D341Med (cell line): ENCODE measurements at regions not wholly inside any gene's neighbourhood (a gene's known extent, or its start where the extent isn't known, plus 50 kb on each side); places are given as distances from the start of the nearest gene placed in this dataset.
A peak's percentile ranks its signal among the peaks of the same experiment; 100 is the strongest.

ENCODE experiments used
- DNase-seq: peaks from one replicate; pipeline ENCODE4 v3.0.0; 2012; ENCODE audit warnings: low spot score

DNA sequence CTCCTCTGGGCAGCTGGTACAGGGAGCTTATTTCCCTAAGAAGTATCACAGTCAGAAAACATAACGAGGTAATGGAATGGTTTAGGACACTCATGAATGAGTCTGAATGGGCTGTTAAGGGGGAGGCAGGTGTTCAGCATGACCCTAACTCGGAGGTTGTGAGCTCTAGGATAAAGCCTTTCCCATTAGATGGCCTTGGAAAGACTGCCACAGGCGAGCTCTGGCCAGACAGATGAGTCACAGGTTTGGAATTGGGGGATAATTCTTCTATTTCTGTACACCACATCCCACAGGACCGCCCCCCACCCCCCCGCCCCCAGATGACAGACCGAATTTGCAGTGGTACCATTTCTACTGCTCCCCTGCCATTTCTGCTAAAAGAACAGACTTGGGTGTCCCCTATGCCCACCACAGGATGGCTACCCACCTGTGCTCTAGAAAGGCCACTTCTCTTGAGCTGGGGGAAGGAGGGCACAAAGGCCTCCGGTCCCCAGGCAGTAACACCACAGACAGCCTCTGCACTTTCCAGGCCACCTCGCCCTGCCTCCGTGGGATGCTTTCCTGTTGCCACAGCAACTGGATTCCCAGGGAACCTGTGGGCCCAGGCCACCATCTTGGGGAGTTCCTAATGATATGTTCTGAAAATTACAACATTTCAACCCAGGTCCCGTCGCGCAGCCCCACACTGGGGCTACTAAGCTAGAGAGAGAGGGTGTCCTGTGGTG is 76.7 kb downstream of the TRIM29 start:
- no peak for DNase-seq

DNA sequence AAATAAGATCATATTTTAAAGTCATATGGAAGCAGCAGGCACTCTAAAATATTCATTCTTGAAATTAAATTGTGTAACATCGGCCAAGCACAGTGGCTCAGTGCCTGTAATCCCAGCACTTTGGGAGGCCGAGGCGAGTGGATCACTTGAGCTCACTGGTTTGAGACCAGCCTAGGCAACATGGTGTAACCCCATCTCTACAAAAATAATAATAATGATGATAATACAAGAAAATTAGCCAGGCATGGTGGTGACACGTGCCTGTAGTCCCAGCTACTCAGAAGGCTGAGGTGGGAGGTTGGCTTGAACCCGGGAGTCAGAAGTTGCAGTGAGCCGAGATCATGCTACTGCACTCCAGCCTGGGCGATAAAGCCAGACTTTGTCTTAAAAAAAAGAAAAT is 77.4 kb downstream of the TRIM29 start:
- no peak for DNase-seq

DNA sequence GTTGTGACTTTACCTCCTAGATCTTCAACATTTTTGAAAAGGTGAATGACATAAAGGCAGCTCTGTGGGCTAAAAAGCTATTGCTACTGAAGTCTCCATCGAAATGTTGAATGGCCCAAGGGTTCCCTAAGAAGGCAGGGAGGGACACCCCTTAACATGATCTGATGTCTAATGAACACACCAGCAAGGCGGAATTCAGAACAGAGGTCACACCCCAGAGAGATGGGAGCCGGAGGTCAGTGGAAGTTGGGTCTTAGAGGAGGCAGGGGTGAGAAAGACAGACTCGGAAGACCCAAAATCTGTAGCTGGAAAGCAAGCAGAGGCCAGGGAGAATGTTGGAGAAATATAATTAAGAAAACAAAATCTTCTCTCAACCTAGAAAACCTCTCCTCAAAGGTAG is 79.0 kb downstream of the TRIM29 start:
- no peak for DNase-seq

DNA sequence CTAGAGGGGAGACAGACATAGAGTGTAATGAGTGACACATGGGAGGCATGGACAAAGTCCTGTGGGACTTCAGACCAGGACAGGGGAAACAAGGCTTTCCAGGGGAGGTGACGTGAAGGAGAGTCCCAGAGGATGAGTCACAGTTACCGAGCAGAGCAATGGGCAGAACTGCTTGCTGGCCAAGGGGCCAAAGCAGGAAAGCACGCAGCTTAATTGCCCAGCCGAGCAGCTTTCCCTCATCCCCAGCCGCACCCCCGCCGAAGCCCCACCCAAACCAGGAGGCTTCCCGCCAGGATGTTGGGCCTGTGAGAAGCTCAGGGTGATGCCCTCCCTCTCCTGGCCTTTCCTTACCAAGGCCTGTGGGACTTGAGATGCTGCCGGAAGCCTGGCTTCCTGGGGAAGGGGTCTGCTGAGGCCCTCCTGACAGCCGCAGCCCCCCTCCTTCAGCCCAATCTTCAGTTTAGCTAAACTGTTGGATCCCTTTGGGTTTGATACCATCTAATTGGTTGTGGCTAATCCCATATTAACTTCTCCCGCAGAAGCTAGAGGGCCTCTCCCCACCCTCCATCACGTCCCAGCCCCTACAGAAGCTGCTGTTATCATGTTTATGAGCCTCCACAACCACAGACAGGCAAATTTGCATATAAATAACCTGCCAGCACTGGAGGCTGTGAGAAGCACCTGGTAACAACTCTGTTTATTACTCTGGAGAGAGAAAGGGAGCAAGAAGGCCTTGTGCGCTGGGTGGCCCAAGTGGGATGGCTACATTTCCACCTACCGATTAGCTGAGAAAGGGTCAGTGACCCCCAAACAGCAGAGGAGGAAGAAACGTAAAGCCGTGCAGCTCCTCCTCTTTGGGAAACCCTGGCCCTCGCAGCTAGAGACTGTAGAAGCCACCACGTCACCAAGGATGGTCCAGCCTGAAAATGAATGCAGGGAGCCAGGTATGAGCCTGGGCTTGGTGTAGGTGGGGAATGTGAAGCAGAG is 80.0 kb downstream of the TRIM29 start:
- DNase-seq = no peak

DNA sequence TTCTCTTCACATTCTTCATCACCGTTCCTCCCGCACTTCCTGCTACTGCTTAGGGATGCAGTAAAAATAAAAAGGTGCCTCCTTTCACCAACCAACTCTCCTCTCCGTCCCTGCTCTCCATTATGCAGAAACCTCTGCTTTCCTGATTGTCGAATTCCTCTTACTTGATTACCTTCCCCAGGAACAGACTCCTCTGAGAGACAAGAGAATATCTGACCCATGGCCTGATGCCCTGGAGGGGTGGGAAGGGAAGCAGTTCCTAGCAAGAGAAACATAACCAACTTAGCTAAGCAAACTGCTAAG is 80.9 kb downstream of the TRIM29 start:
- DNase-seq = no peak

DNA sequence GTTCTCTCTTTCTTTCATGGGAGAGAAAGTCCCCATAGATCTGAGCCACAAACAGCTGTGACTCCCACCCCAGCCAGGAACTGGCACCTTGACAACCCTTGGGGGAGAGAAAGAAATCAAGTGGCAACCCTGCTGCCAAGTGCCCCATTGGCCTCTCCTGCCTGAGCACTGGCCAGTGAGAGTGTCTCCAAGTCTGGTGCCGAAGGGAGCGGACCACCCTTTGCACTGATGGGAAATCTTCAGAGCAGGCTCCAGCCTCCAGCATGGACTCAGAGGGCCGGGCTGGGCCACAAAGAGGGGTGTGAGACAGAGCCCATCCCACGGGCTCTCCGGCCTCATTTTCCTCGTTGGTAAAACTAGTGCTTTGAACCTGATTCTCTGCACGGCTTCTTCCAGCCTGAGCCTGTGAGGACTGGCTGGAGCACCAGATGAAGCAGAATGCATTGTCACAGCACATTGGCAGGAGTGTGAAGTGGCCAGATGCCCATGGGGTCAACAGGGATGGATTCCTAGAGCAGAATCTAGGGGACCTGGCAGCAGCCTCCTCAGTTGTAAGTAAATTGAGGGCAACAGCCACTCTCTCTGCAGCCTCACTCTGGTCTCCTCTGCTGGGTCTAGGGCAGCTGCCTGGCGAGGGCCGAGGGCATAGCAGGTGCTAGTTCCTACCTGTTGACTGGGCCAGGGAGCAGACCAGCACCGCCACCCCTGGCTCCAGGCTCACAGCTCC is 81.4 kb downstream of the TRIM29 start:
- no peak for DNase-seq

DNA sequence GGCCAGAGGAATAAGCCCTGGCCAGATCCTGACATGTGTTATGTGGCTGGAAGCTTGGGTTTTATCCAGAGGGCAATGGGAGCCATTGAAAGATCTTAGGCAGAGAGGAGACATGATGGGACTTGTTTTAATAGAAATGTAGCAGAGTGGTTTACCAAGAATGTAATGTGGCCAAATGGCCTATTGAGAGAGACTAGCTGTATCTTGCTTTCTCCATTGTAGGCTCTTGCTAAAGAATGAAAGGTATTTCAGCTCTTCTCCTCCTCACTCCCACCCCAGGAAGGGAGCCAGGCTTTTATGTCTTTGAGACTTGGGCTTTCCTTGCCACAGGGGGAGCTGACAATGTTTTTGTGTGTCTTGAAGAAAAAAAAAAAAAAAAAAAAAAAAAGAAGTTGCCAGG is 82.3 kb downstream of the TRIM29 start:
- DNase-seq = no peak

DNA sequence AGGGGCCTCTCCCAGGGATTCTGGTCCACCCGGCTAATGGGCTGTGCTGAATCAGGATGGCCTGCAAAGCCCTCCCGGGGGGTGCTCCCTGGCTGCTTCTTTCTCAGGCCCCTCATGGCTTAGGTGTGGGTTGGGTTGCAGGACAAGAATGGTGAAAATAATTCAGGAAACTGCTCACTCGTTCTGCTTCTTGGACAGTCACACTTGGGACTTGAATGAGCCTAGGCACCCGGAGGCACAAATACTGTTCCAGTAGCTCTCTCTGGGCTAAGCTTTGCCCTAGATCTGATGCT is 83.2 kb downstream of the TRIM29 start:
- DNase-seq = no peak

DNA sequence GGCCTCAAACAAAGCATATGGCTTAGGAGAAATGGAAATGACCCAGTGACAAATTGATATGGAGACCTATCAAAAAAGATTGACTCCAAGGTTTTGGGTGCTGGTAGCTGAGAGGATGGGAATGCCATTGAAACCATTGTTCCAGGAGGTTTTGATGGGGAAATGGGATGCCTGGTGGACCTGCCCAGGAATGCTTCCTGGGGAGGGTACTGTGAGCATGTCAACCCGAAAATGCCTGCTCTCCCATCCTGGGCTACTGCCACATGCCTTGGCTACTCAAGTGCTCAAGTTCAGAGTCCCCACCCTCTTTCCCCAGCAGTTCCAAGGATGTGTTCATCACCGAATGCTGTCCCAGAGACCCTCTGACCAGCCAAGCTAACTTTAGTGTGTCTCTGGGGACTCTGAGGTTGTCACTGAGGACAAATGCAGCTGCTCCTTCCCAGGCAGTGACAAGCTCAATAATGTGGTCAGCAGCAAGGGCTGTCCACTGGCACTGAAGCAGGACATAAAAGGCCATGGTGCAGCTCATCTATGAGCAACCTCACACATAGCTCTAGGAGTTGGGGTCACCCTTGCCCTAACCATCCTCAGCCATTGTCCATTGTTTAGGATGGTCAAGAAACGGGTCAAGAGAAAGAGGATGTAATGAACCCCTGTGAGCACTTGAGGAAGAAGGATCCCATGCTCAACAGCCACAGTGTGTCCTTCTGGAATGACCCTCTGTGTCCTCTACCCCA is 83.7 kb downstream of the TRIM29 start:
- DNase-seq = no peak

DNA sequence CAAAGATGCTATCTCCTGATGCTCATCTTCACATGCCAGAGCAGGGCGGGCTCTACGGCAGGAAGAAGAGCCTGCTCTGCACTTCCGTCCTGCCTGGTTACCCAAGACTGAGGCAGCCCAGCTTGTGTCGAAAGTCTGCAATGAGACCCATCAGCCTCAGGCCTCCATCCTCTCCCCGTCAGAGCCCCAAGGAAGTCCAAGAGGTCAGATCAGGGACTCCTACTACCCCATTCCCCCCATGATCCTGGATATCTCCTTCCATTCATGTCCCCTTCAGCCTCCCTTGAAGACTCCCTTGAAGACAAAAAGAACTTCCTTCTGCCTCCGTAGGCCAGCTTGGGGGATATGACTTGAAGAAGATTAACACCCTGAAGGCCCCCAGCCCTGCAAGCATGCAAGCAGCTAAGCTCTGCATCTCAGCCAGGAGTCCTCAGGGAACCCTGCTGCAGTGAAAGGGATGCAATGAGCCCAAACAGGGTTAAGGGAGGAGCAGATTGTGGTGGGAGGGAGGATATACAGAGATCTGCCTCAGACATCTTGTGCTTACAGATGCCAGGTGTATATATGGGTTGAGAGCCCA is 85.6 kb downstream of the TRIM29 start:
- no peak for DNase-seq

DNA sequence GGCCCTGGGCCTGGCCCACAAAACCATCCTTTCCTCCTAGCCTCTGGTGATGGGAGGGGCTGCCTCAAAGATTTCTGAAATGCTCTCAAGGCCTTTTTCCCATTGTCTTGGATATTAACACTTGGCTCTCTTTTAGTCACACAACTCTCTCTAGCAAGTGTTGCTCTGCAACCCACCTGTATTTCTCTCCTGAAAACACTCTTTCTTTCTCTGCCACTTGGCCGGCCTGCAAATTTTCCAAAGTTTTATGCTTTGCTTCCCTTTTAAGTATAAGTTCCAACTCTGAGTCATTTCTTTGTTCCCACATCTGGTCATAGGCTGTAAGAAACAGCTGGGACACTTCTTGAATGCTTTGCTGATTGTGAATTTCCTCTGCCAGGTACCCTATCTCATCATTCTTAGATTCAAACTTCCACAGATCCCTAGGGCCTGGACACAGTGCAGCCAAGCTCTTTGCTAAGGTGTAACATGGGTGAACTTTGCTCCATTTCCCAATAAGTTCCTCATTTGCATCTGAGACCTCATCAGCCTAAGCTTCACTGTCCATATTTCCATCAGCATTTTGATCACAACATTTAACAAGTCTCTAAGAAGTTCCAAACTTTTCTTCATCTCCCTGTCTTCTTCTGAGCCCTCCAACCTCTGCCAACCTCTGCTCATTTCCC is 93.8 kb downstream of the TRIM29 start:
- no peak for DNase-seq

DNA sequence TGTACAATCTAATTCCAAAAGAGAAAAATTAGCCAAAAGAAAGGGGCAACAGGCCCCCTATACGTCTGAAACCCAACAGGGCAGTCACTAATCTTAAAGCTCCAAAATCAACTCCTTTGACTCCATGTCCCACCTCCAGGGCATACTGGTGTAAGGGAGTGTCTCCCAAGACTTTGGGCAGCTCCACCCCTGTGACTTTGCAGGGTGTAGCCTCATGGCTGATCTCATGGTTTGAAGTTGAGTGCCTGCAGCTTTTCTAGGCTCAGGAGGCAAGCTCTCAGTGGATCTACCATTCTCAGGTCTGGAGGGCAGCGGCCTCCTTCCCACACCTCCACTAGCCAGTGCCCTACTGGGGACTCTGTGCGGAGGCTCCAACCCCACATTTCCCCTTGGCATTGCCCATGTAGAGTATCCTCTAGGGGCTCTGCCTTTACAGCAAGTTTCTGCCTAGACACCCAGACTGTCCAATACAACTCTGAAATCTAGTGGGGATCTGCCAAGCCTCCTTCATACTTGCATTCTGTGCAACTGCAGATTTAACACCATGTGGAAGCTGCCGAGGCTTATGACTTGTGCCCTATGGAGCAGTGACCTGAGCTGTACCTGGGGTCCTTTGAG is 94.5 kb downstream of the TRIM29 start:
- peak; percentile 2 for DNase-seq

DNA sequence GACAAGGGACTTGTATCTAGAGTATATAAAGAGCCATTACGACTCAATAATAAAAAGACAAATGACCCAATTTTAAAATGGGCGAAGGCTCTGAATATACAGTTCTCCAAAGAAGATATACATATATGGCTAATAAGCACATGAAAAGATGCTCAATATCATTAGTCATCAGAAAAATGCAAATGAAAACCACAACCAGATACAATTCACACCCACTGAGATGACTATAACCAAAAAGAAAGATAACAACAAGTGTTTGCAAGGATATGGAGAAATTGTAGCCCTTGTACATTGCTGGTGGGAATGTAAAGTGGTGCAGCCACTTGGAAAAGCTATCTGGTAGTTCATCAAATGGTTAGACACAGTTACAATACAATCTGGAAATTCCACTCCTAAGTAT is 96.3 kb downstream of the TRIM29 start:
- no peak for DNase-seq

DNA sequence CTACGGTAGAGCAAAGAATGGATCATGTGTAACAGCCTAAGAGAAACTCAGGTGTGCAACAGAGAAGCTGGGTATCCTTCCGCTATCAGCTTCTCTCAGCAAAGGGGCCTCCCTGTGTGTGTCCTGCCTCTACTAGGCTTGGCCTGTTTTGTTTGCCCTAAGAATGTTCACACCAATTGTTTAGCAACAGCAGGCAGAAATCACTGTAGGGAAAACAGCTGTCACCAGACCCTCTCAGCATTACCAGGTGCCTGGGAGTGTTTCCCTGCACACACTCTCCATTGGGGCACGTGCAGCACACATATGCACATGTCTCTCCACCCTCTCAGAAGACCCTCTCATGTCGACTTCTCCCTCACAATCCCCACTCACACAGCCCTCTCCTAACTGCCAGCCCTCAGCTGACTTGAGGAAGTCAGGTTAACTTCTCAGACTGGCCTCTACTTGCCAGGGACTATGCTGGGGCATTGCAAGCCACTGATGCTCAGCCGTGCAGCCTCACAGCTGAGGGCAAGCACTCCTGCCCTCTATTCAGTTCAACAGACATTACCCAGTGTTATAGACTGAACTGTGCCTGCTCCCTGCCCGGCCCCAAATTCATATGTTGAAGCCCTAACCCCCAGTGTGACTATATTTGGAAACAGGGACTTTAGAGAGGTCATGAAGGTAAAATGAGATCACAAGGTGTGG is 97.6 kb downstream of the TRIM29 start:
- peak; percentile 5 for DNase-seq

DNA sequence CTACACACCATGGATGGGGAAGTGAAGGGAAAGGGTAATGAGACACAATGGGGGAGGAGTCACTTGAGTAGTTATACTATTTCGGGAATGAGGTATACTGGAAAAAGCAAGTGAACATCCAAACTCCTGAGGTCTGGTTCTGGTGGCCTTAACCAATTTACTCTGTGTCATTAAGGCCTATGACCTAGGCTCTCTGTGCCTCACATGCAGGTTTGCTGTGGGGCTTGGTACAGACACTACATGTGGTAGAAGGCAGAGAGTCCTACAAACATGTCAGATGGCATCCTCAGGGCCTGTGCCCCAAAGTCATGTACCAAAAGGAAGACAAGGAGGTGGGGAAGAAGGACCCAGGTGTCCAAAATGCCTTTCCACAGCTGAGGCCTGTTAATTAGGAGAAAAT is 98.9 kb downstream of the TRIM29 start:
- DNase-seq = no peak

DNA sequence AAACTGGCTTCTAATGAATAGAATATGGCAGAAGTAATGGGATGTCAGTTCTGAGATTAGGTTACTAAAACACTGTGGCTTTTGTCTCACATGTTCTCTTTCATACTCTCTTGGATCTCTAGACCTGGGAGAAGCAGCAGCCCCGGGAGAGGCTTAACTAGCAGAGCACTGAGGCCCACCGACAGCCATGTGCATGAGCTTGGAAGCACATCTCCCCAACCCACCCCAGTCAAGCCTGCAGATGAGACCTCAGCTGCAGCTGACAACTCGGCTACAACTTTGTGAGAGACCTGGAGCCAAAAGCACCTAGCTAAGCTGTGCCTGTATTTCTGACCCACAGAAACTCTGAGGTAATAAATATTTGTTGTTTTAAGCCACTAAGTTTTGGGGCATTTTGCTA is 100.8 kb downstream of the TRIM29 start:
- no peak for DNase-seq

DNA sequence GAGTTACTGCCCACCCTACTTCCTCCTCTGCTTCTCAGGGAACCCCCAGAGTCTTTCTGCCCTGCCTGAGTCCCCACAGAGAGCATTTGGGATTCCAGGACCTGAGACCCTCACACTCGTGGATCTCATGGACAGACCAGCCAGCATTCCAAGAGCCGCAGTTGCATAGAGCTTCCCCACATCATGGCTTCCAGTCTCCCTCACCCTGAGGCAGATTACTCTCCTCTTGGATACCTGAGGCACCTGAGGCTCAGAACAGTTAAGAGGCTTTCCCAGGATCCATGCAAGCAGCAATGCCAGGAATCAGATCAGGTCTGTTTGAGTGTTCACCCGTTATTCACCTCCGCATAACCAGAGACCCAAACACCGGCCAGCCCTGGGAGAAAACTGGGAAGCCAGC is 102.2 kb downstream of the TRIM29 start:
- peak; percentile 12 for DNase-seq

DNA sequence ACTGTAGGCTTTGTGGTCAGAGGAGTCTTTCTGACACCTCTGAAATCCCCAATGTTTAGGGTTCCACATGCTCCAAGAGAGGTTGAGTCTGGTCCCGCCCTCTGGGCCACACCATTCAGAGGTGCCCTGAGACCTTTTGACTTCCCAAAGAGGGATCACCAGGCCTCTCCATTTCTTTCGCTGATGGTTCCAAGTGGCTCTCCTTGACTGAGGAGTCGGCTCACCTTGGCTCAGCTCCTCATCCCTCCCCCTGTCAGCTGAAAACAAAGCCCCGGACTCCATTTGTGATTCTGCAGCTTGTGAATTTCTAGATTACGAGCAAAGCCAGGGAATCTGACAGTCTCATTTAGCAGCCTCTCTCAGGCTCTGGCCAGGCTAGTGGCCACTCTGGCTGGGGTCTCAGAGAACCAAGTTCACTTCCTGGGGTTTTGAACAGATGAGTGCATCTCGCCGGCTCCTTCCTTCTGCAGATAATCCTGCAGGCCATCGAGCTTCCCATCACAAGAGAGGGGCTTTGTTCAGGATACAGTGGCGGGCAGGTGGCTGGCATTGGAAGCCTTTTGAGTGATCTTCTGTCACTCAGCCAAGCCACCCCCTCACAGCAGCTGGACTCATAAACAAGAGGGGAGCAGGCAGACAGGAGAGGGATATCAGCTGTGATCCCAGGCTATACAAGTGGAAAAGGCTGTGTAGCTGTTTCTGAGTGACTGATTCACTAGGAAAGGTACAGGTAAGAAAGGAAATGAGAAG is 102.9 kb downstream of the TRIM29 start:
- DNase-seq = peak; percentile 54

DNA sequence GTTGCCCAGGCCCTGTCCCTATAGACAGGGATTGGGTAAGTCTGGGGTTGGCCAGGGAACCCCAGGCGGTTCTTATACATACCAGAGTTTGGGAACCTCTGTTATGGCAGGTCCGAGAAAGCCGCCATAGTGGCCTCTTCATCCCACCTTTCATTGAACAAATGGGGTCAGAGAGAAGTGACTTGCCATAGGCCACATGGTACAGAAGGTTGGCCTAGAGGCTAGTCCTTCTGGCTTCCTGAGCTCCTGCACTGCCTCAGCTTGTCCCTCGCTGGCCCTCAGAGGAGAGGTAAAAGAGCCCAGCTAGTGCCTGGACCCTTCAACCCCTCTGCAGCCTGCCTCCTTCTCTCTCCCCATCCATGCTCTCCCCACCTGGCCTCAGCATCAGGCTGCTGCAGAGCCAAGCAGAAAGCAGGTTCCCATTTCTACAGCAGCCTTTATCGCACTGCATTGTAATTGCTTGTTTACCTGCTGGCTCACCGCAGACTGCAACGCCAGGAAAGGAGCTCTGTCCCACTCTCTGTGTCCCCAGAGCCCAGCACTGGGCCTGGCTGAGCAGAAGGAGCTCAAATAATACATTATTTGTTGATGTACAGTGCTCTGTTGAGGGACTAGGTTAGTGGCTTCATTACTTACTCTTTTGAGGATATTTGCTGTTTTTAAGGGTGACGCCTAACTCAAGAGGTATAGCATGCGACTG is 103.6 kb downstream of the TRIM29 start:
- DNase-seq = peak; percentile 14
